T-helper 2 cell treated with Interferon-gamma antibody and Interleukin-4, amounts not matched to agents 100 ng/mL and 5 ng/mL, for 36 hours (primary cell): ENCODE measurements at regions not wholly inside any gene's neighbourhood (a gene's known extent, or its start where the extent isn't known, plus 50 kb on each side); places are given as distances from the start of the nearest gene placed in this dataset.

Experiments used
- intact Hi-C: fragments of 100-400 bp; cut with micrococcal nuclease; formaldehyde crosslinking; loops from one replicate; pipeline ENCODE4 v1.15.1; 2023

- intact Hi-C loops = no loop called here
These were observed 75.8 kb upstream of the KCNJ16 start for GRCh38 chr17:69999253-69999652.

DNA sequence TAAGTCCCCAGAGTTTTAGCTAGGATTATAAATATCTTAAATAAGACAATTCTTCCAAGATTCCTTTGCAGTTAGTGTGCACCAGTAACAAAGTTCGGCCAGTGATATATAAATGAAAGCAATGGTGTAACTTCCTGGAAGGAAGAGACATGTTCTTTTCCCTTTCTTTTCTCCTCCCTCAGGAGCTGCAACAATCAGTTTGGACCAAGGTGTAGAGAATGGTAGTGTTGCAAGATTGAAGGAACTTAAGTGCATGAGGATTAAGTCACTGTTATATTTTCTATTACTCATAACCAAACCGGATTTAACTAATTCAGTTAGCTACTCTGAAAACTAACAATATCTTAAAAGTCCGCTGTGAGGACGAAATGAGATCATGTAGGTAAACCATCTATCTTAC is 68.9 kb upstream of the KCNJ16 start:
- intact Hi-C loops = no loop called here

- intact Hi-C loops = no loop called here
These were observed 63.3 kb upstream of the KCNJ16 start for GRCh38 chr17:70011750-70012149.

GRCh38 chr17:70013911-70014310 is 61.1 kb upstream of the KCNJ16 start:
- intact Hi-C loops = no loop called here

DNA sequence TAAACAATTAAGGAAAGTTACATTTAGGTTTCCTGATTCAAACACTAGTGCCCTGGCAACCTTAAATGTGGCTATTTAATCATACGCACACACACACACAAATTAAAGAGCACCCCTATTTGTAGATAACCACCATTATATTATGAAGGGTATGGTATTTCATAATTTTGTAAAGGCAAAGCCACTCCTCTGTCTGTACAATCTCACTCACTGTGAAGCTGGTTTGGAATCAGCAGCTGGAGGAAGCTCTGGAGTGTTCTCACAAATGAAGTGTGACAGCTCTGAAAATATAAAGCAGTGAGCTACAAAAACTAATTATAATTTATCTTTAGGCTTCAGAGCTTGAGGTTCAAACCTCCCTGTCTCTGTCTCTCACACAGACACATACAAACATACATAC is 57.9 kb upstream of the KCNJ16 start:
- intact Hi-C loops = no loop called here

DNA sequence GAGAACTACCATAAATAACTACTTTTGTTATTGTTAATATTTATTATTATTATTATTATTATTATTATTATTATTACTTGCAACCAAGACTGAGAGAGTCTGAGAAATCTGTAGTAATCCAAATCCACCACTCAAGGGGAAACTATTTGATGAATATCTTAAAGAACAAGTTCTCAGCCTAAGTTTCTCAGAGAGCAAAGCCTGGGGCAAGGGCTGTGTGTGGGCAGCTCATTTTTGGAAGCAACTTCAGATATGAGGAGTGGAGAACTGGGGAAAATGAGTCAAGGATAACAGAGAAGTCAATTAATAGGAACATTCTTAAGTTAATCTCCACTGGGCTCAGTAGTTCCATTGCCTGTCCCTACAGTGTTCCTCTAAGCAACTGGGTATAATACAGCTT is 57.1 kb upstream of the KCNJ16 start:
- intact Hi-C loops = no loop called here

GRCh38 chr17:70021726-70022125 is 53.3 kb upstream of the KCNJ16 start:
- intact Hi-C loops = no loop called here

DNA sequence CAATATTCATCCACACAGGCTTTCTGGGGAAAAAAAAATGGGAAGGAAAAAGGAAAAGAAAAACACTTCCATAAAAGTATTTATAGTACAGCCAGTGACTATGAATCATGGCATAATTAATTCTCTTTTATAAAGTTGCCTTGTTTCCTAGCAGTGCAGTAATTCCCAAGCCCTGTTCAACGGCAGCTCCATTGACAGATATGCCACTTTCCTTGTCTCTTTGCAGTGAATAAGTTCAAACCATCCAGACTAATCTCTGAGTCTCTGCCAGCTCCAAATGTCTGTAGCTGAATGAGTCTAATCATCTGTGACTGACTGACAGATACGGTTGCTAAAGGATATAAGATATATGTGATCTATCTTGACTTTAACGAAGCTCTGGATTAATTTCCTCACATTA is 52.9 kb upstream of the KCNJ16 start:
- intact Hi-C loops = no loop called here

GRCh38 chr17:70024253-70024652 is 50.8 kb upstream of the KCNJ16 start:
- intact Hi-C loops = no loop called here
